Spleen (tissue), 7 donors: ENCODE measurements at regions not wholly inside any gene's neighbourhood (a gene's known extent, or its start where the extent isn't known, plus 50 kb on each side); places are given as distances from the start of the nearest gene placed in this dataset.
"Not testable (repeated sequence)": the region's sequence is repeated elsewhere in the genome, so short reads cannot be mapped to it uniquely, and the experiment has no call there.

ENCODE experiments used
- CTCF ChIP-seq, 11 experiments: fragments of 200-600 bp in 7 of 11; fragments of 450-650 bp in 4 of 11; sonication (generic) in 4 of 11; IDR thresholded peaks in 8 of 11; conservative IDR thresholded peaks in 3 of 11; 1 replicate in 7 of 11; 2 replicates in 4 of 11; pipeline versions ENCODE4 v1.4.0 to v1.8.0; 2016 to 2021; ENCODE audit warnings: antibody characterized with exemption in 11 of 11, inconsistent platforms in 4 of 11, mild to moderate bottlenecking in 1 of 11
- POLR2A ChIP-seq, 3 donors: fragments of 450-650 bp; IDR thresholded peaks; one replicate each; pipeline ENCODE4 v1.5.1; 2017; ENCODE audit warnings: antibody characterized with exemption in 3 of 3, mild to moderate bottlenecking in 1 of 3
- donor health status: DM: no; HTN: no; CAD: no; lungs with moderate emphysema.
- donor health status: DM: no; HTN: no; CAD: no.
- donor health status: DM: no; HTN: no; CAD: no.

DNA sequence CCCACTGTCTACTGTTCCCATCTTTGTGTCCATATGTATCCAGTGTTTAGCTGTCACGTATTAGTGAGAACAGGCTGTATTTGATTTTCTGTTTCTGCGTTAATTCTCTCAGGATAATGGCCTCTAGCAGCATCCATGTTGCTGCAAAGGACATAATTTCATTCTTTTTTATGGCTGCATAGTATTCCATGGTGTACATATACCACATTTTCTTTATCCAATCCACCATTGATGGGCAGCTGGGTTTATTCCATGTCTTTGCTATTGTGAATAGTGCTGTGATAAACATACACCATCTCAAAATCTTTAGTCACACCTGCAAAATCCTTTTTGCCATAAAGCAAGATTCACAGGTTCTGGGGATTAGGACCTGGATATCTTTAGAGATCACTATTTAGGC is 334.4 kb upstream of the CLINT1 start:
- not testable (repeated sequence) for TF ChIP-seq CTCF (IDR thresholded peaks at IDR 0.05 in 8 of 11, conservative IDR thresholded peaks at IDR 0.05 in 3 of 11); POLR2A (IDR thresholded peaks at IDR 0.05)
